ENCODE measurements at regions not wholly inside any gene's neighbourhood (a gene's known extent, or its start where the extent isn't known, plus 50 kb on each side); places are given as distances from the start of the nearest gene placed in this dataset.

- DNase-seq (ENCODE audit: unreplicated experiment): peak; percentile 33
- Mint-ChIP-seq H3K4me3 (ENCODE audit: unreplicated experiment) (no peak overlapping the region), H3K27me3 (ENCODE audit: insufficient read depth, unreplicated experiment) (no peaks in the 10 kb centered on the region), H3K27ac (ENCODE audit: low read depth, unreplicated experiment) (no peak overlapping the region), H3K4me1 (ENCODE audit: insufficient read depth, unreplicated experiment) (peaks cover 17% of the 10 kb centered on the region), H3K36me3 (ENCODE audit: insufficient read depth, unreplicated experiment) (no peaks in the 10 kb centered on the region), H3K9me3 (ENCODE audit: unreplicated experiment) (no peaks in the 10 kb centered on the region)
- no peak for TF ChIP-seq CTCF (IDR thresholded peaks at IDR 0.05; ENCODE audit: unreplicated experiment)
- POLR2A ChIA-PET: interaction anchor here (0.6 to 1.1 kb wide), 2 partner anchors 18 to 60 kb away, joined by 3 to 4 read pairs; no protein-coding TSS in a partner anchor
- no TSS peak for BruUV-seq (replicated peaks)
- CTCF ChIA-PET: interaction anchor here (0.6 kb wide), 1 partner anchor 487 kb away, joined by 3 read pairs; no protein-coding TSS in a partner anchor
- intact Hi-C loops (cut with micrococcal nuclease): no loop called here
Observed at GRCh38 chr3:101976473-101976872, 127.2 kb downstream of the NFKBIZ start.

GRCh38 chr3:101978348-101978747 lies 129.0 kb downstream of the NFKBIZ start:
- ChIA-PET CTCF (interaction anchor here (0.7 kb wide), 1 partner anchor 1996 kb away, joined by 3 read pairs; no protein-coding TSS in a partner anchor), POLR2A (no interaction called here)
- no TSS peak for BruUV-seq (replicated peaks)
- H3K27ac Mint-ChIP-seq (ENCODE audit: low read depth, unreplicated experiment): no peak overlapping the region
- H3K9me3 Mint-ChIP-seq (ENCODE audit: unreplicated experiment): no peaks in the 10 kb centered on the region
- H3K36me3 Mint-ChIP-seq (ENCODE audit: insufficient read depth, unreplicated experiment): no peaks in the 10 kb centered on the region
- no peak for TF ChIP-seq CTCF (IDR thresholded peaks at IDR 0.05; ENCODE audit: unreplicated experiment)
- peaks cover 5% of the 10 kb centered on the region for H3K4me1 Mint-ChIP-seq (ENCODE audit: insufficient read depth, unreplicated experiment)
- intact Hi-C loops (cut with micrococcal nuclease): no loop called here
- H3K4me3 Mint-ChIP-seq (ENCODE audit: unreplicated experiment): no peak overlapping the region
- DNase-seq (ENCODE audit: unreplicated experiment): no peak
- H3K27me3 Mint-ChIP-seq (ENCODE audit: insufficient read depth, unreplicated experiment): no peaks in the 10 kb centered on the region

- Mint-ChIP-seq H3K36me3 (ENCODE audit: insufficient read depth, unreplicated experiment) (no peaks in the 10 kb centered on the region), H3K4me1 (ENCODE audit: insufficient read depth, unreplicated experiment) (peaks cover 5% of the 10 kb centered on the region), H3K27me3 (ENCODE audit: insufficient read depth, unreplicated experiment) (no peaks in the 10 kb centered on the region), H3K27ac (ENCODE audit: low read depth, unreplicated experiment) (no peak overlapping the region), H3K9me3 (ENCODE audit: unreplicated experiment) (no peaks in the 10 kb centered on the region), H3K4me3 (ENCODE audit: unreplicated experiment) (no peak overlapping the region)
- no TSS peak for BruUV-seq (replicated peaks)
- DNase-seq (ENCODE audit: unreplicated experiment): no peak
- TF ChIP-seq CTCF (IDR thresholded peaks at IDR 0.05; ENCODE audit: unreplicated experiment): no peak
- intact Hi-C loops (cut with micrococcal nuclease): no loop called here
- ChIA-PET CTCF (interaction anchor here (0.7 kb wide), 1 partner anchor 1995 kb away, joined by 3 read pairs; no protein-coding TSS in a partner anchor), POLR2A (no interaction called here)
Observed at GRCh38 chr3:101979033-101979432, 129.7 kb downstream of the NFKBIZ start.

GRCh38 chr3:101984356-101984755 lies 135.0 kb downstream of the NFKBIZ start:
- no TSS peak for BruUV-seq (replicated peaks)
- no peak for TF ChIP-seq CTCF (IDR thresholded peaks at IDR 0.05; ENCODE audit: unreplicated experiment)
- H3K27ac Mint-ChIP-seq (ENCODE audit: low read depth, unreplicated experiment): no peak overlapping the region
- no peaks in the 10 kb centered on the region for H3K27me3 Mint-ChIP-seq (ENCODE audit: insufficient read depth, unreplicated experiment)
- H3K4me1 Mint-ChIP-seq (ENCODE audit: insufficient read depth, unreplicated experiment): peaks cover 11% of the 10 kb centered on the region
- intact Hi-C loops (cut with micrococcal nuclease): no loop called here
- ChIA-PET POLR2A (no interaction called here), CTCF (interaction anchor here (1.0 to 1.8 kb wide), 2 partner anchors 13 to 241 kb away, joined by 4 read pairs; no protein-coding TSS in a partner anchor)
- no peaks in the 10 kb centered on the region for H3K9me3 Mint-ChIP-seq (ENCODE audit: unreplicated experiment)
- no peaks in the 10 kb centered on the region for H3K36me3 Mint-ChIP-seq (ENCODE audit: insufficient read depth, unreplicated experiment)
- no peak for DNase-seq (ENCODE audit: unreplicated experiment)
- no peak overlapping the region for H3K4me3 Mint-ChIP-seq (ENCODE audit: unreplicated experiment)
